Smooth muscle cell (in vitro differentiated cells): ENCODE measurements at regions not wholly inside any gene's neighbourhood (a gene's known extent, or its start where the extent isn't known, plus 50 kb on each side); places are given as distances from the start of the nearest gene placed in this dataset.

Experiments used
- DNase-seq: peaks from one replicate; lab custom pipeline; 2025; ENCODE audit not compliant: unreplicated experiment; lab: John Stamatoyannopoulos, UW
- H2AFZ ChIP-seq: fragments of 200-600 bp; sonication (generic); 2 replicates; pipeline ENCODE4 v1.6.0; 2016; ENCODE audit warnings: antibody characterized with exemption, low read depth, mild to moderate bottlenecking
- H3F3A ChIP-seq: fragments of 200-600 bp; sonication (generic); 2 replicates; pipeline ENCODE4 v1.6.0; 2017; ENCODE audit warnings: antibody characterized with exemption, low read depth
- H3K27ac ChIP-seq: fragments of 200-600 bp; sonication (generic); 2 replicates; pipeline ENCODE4 v1.5.1; 2016; ENCODE audit warnings: low read depth, mild to moderate bottlenecking
- H3K27me3 ChIP-seq: fragments of 200-600 bp; sonication (generic); 2 replicates; pipeline ENCODE4 v1.6.1; 2016; ENCODE audit warnings: low read depth, mild to moderate bottlenecking
- H3K36me3 ChIP-seq: fragments of 200-600 bp; sonication (generic); 2 replicates; pipeline ENCODE4 v1.5.1; 2016; ENCODE audit warnings: low read depth
- H3K4me1 ChIP-seq: fragments of 200-600 bp; sonication (generic); 2 replicates; pipeline ENCODE4 v1.5.1; 2016; ENCODE audit warnings: low read depth
- H3K4me2 ChIP-seq: fragments of 200-600 bp; sonication (generic); 2 replicates; pipeline ENCODE4 v1.6.0; 2016; ENCODE audit warnings: mild to moderate bottlenecking
- H3K4me3 ChIP-seq: fragments of 200-600 bp; sonication (generic); 2 replicates; pipeline ENCODE4 v1.5.1; 2016; ENCODE audit warnings: mild to moderate bottlenecking
- H3K79me2 ChIP-seq: fragments of 200-600 bp; sonication (generic); 2 replicates; pipeline ENCODE4 v1.6.0; 2016; ENCODE audit warnings: low read depth, mild to moderate bottlenecking
- H3K9ac ChIP-seq: fragments of 200-600 bp; sonication (generic); 2 replicates; pipeline ENCODE4 v1.6.0; 2016; ENCODE audit warnings: low read depth
- H3K9me3 ChIP-seq: fragments of 200-600 bp; sonication (generic); replicated peaks from 2 replicates; pipeline ENCODE4 v1.5.1; 2016; ENCODE audit warnings: low read depth
- H4K20me1 ChIP-seq: fragments of 200-600 bp; sonication (generic); 2 replicates; pipeline ENCODE4 v1.6.0; 2016; ENCODE audit warnings: low read depth
- CTCF ChIP-seq: fragments of 200-600 bp; sonication (generic); IDR thresholded peaks from 2 replicates; pipeline ENCODE4 v1.5.1; 2017; ENCODE audit warnings: borderline replicate concordance, mild to moderate bottlenecking, antibody characterized with exemption; ENCODE audit not compliant: insufficient read depth, poor library complexity, severe bottlenecking
- WGBS: methylation state at CpG from one replicate; pipeline ENCODE4 v1.1.7; 2016; ENCODE audit warnings: low lambda C conversion rate; 5-methylcytosine and 5-hydroxymethylcytosine counted together

GRCh38 chr13:56864451-56864850, 276.3 kb upstream of the PRR20A start:
- Histone ChIP-seq H3K9ac (no peak overlapping the region), H3K4me3 (no peak overlapping the region), H3K36me3 (no peaks in the 10 kb centered on the region), H3K27me3 (no peaks in the 10 kb centered on the region), H3F3A (no peaks in the 10 kb centered on the region), H3K4me1 (no peaks in the 10 kb centered on the region), H2AFZ (no peak overlapping the region), H4K20me1 (no peaks in the 10 kb centered on the region), H3K9me3 (no peaks in the 10 kb centered on the region), H3K4me2 (no peak overlapping the region), H3K79me2 (no peaks in the 10 kb centered on the region), H3K27ac (no peak overlapping the region)
- DNase-seq: no peak
- 90% methylated on average over 2 of the region's 2 CpGs for WGBS
- no peak for TF ChIP-seq CTCF

- no peak overlapping the region for H3K4me3 ChIP-seq
- no peaks in the 10 kb centered on the region for H3K4me1 ChIP-seq
- H3F3A ChIP-seq: no peaks in the 10 kb centered on the region
- no peaks in the 10 kb centered on the region for H3K36me3 ChIP-seq
- 72% methylated on average over 1 of the region's 1 CpG for WGBS
- H4K20me1 ChIP-seq: no peaks in the 10 kb centered on the region
- H3K79me2 ChIP-seq: no peaks in the 10 kb centered on the region
- no peaks in the 10 kb centered on the region for H3K9me3 ChIP-seq
- H3K27me3 ChIP-seq: no peaks in the 10 kb centered on the region
- TF ChIP-seq CTCF: no peak
- H3K27ac ChIP-seq: no peak overlapping the region
- H2AFZ ChIP-seq: no peak overlapping the region
- DNase-seq: no peak
- H3K9ac ChIP-seq: no peak overlapping the region
- H3K4me2 ChIP-seq: no peak overlapping the region
These were observed 275.3 kb upstream of the PRR20A start for GRCh38 chr13:56865416-56865815.

GRCh38 chr13:56869671-56870070, 271.0 kb upstream of the PRR20A start:
- H3K27me3 ChIP-seq: no peaks in the 10 kb centered on the region
- no peaks in the 10 kb centered on the region for H3K79me2 ChIP-seq
- H3K9me3 ChIP-seq: no peaks in the 10 kb centered on the region
- WGBS: 100% methylated on average over 1 of the region's 4 CpGs
- no peaks in the 10 kb centered on the region for H3K36me3 ChIP-seq
- DNase-seq: no peak
- no peaks in the 10 kb centered on the region for H3F3A ChIP-seq
- H3K9ac ChIP-seq: no peak overlapping the region
- no peaks in the 10 kb centered on the region for H4K20me1 ChIP-seq
- H3K4me3 ChIP-seq: no peak overlapping the region
- TF ChIP-seq CTCF: no peak
- no peak overlapping the region for H3K4me2 ChIP-seq
- no peak overlapping the region for H2AFZ ChIP-seq
- no peaks in the 10 kb centered on the region for H3K4me1 ChIP-seq
- no peak overlapping the region for H3K27ac ChIP-seq

- H3K27me3 ChIP-seq: no peaks in the 10 kb centered on the region
- no peak overlapping the region for H3K4me2 ChIP-seq
- H3K79me2 ChIP-seq: no peaks in the 10 kb centered on the region
- H4K20me1 ChIP-seq: no peaks in the 10 kb centered on the region
- no peak overlapping the region for H3K9ac ChIP-seq
- no peaks in the 10 kb centered on the region for H3F3A ChIP-seq
- no peak for TF ChIP-seq CTCF
- 89% methylated on average over 10 of the region's 10 CpGs for WGBS
- H3K4me1 ChIP-seq: no peaks in the 10 kb centered on the region
- no peaks in the 10 kb centered on the region for H3K36me3 ChIP-seq
- H3K4me3 ChIP-seq: no peak overlapping the region
- H2AFZ ChIP-seq: no peak overlapping the region
- no peak for DNase-seq
- H3K27ac ChIP-seq: no peak overlapping the region
- H3K9me3 ChIP-seq: no peaks in the 10 kb centered on the region
These were observed 254.3 kb upstream of the PRR20A start for GRCh38 chr13:56886398-56886797.
